NCI-H510A (cell line): ENCODE measurements at regions not wholly inside any gene's neighbourhood (a gene's known extent, or its start where the extent isn't known, plus 50 kb on each side); places are given as distances from the start of the nearest gene placed in this dataset.
"Not testable (repeated sequence)": the region's sequence is repeated elsewhere in the genome, so short reads cannot be mapped to it uniquely, and the experiment has no call there.

Source experiments
- DNase-seq: peaks from one replicate; lab custom pipeline; 2025; lab: John Stamatoyannopoulos, UW

- DNase-seq = no peak
Measured at GRCh38 chr1:54474310-54475251, 68.4 kb upstream of the SSBP3 start.

GRCh38 chr1:54471588-54471987 lies 65.4 kb upstream of the SSBP3 start:
- DNase-seq = no peak

DNA sequence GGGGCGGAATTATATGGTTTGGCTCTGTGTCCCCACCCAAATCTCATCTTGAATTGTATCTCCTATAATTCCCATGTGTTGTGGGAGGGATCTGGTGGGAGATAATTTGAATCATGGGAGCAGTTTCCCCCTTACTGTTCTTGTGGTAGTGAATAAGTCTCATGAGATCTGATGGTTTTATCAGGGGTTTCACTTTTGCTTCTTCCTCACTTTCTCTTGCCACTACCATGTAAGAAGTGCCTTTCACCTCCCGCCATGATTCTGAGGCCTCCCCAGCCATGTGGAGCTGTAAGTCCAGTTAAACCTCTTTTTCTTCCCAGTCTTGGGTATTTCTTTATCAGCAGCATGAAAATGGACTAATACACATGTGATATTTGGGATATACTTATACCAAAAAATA lies 63.2 kb upstream of the SSBP3 start:
- DNase-seq = not testable (repeated sequence)

GRCh38 chr1:54468288-54469084 lies 62.3 kb upstream of the SSBP3 start:
- DNase-seq = not testable (repeated sequence)

- DNase-seq = no peak
Measured at GRCh38 chr1:54465351-54465811, 59.2 kb upstream of the SSBP3 start.

GRCh38 chr1:54464477-54465146 lies 58.4 kb upstream of the SSBP3 start:
- DNase-seq = no peak

DNA sequence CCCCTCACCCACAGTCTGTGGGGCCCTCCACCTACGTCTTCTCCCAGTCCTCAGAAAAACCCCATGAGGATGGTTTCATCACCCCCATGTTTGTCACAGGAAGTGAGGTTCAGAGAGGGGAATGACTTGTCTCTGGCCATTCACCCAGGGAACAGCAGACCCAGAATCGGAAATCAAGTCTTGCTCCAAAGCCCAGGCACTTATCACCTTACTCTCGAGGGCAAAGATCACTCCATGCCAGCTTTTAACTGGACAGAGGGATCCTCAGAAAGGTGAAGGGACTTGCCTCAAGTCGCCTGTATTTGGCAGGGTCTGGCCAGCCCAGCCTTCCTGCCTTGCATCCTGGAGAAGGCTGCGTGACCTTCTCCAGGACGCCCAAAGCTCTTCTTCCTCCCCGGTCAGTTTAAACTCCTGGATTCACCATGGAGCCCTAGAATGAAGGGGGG lies 57.9 kb upstream of the SSBP3 start:
- no peak for DNase-seq

DNA sequence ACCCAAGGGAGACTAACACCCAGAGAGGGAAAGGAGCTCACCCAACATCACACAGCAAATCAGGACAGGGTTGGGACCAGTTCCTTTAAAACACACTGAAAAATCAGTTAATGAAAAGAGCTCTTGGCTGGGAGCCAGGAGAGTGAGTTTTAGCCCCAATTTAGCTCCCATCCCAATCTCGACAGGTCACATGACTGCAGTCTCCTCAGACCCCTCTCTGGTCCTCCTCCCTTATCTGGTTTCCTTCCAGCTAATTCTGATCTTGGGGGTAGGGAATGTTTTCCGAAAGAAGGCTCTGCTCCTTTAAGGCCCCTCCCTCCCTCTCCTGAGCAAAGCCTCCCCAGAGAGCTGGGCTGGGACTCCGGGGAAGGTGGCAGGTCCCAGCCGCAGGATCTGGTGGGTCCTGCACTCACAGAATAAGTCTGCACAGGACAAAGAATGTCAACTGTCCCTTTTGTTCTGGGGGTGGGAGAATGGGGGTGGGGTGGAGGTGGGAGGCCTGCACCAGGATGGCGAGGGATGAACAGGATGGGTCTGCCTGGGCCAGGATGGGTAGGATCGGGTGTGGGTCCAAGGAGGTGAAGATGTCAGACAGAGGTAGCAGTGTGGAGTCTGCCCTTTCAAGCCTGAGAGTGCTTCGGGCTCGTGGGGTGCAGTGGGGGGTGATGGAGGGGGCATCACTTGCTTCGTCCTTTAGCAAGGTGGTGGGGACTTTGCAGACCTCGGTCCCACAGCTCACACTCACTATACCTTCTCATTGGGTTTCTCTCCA lies 57.3 kb upstream of the SSBP3 start:
- DNase-seq = no peak

DNA sequence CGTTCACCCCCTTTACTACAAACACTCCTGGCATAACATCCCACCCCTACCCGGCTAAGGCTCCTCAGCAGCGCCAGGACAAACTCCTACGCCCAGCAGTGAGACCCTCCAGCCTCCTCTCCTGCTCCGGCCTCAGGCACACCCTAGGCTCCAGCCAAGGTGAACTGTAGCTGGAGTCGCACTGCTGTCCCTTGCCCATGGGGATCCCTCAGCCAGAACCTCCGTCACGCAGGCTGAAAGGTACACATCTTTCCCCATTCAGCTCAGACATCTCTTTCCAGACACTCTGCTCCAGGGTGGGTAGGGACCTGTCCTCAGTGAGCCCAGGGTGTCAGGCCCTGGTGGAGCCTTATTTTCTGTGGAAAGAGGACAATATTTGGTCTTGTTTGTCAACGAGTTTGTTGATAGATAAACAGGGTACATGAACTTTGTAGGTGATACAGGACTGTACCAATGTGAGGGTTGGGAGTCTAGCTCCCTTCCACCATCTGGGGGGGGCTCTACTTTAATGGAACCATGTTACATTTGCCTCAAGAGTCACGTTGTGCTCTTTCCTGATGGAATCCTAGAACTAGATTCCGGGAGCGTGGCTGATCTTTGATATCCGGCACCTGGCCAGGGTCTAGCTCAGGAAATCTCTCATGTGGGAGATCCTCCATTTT lies 56.5 kb upstream of the SSBP3 start:
- no peak for DNase-seq

- no peak for DNase-seq
Measured at GRCh38 chr1:54461731-54462596, 55.8 kb upstream of the SSBP3 start.

DNA sequence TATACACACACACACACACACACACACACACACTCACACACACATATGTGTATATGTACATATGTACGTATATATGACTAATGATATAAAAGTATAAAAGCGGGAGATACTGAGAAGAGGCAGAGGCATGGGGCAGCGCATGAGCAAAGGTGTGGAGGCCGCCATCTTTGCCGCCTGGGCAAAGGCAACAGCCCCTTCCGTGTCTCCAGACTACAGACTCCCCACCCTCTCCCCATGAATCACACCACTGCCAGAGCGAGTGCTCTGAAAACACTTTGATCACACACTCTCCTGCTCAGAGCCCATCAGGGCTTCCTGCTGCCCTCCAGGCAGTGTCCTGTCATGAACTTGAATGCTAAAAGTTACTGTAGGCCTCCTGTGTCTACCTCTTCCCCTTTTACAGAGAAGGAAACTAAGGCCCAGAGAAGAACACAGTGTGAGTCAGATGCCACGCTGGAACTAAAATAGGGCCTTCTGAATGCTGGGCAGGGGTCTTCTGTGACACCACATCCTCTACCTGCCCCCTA lies 54.7 kb upstream of the SSBP3 start:
- DNase-seq = no peak

GRCh38 chr1:54460351-54460750 lies 54.2 kb upstream of the SSBP3 start:
- DNase-seq = no peak

GRCh38 chr1:54459726-54460191 lies 53.6 kb upstream of the SSBP3 start:
- DNase-seq = no peak

DNA sequence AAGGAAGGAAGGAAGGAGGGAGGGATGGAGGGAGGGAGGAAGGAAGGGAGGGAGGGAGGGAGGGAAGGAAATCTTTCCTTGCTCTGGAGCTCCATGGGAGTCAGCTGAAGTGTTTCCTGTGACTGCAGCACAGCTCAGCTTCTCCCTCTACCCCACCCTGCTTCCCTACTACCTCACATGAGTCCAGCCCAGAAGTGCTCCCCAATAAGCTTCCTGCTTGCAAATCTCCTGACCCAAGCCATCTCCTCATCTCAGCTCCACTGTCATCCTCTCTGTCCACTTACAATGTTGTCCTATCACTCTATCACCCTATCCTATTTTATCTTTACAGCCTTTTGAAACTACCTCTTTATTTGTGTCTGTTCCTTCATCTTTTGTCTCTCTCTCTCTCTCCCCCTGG lies 52.9 kb upstream of the SSBP3 start:
- DNase-seq = no peak

GRCh38 chr1:54456921-54457529 lies 50.8 kb upstream of the SSBP3 start:
- DNase-seq = no peak

- DNase-seq = no peak
Measured at GRCh38 chr1:54456361-54456760, 50.2 kb upstream of the SSBP3 start.
